Astrocyte of the spinal cord (primary cell): ENCODE measurements at regions not wholly inside any gene's neighbourhood (a gene's known extent, or its start where the extent isn't known, plus 50 kb on each side); places are given as distances from the start of the nearest gene placed in this dataset.
A peak's percentile ranks its signal among the peaks of the same experiment; 100 is the strongest.

Source experiments
- DNase-seq: peaks from one replicate; pipeline ENCODE4 v3.0.0; 2011; ENCODE audit warnings: low read depth, low spot score
- H3K4me3 ChIP-seq: 2 replicates; pipeline ENCODE4 v1.5.1; 2011; ENCODE audit warnings: low read depth, mild to moderate bottlenecking, low read length, moderate library complexity
- in situ Hi-C: cut with HindIII; loops from 2 replicates; pipeline ENCODE4 v1.10.0; 2017; ENCODE audit warnings: low sequenced_read_pairs
- TF ChIP-seq, protein P1 (sequence below): IDR thresholded peaks from 2 replicates; pipeline ENCODE4 v1.5.1; 2012; ENCODE audit warnings: low read depth, mild to moderate bottlenecking, low read length, inconsistent platforms

- no peak for DNase-seq
- TF ChIP-seq, protein P1, sequence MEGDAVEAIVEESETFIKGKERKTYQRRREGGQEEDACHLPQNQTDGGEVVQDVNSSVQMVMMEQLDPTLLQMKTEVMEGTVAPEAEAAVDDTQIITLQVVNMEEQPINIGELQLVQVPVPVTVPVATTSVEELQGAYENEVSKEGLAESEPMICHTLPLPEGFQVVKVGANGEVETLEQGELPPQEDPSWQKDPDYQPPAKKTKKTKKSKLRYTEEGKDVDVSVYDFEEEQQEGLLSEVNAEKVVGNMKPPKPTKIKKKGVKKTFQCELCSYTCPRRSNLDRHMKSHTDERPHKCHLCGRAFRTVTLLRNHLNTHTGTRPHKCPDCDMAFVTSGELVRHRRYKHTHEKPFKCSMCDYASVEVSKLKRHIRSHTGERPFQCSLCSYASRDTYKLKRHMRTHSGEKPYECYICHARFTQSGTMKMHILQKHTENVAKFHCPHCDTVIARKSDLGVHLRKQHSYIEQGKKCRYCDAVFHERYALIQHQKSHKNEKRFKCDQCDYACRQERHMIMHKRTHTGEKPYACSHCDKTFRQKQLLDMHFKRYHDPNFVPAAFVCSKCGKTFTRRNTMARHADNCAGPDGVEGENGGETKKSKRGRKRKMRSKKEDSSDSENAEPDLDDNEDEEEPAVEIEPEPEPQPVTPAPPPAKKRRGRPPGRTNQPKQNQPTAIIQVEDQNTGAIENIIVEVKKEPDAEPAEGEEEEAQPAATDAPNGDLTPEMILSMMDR, result no peak
- no peak overlapping the region for H3K4me3 ChIP-seq
- in situ Hi-C loops, result no loop called here
Observed at GRCh38 chr17:30594223-30594952, 117.2 kb downstream of the GOSR1 start.

DNA sequence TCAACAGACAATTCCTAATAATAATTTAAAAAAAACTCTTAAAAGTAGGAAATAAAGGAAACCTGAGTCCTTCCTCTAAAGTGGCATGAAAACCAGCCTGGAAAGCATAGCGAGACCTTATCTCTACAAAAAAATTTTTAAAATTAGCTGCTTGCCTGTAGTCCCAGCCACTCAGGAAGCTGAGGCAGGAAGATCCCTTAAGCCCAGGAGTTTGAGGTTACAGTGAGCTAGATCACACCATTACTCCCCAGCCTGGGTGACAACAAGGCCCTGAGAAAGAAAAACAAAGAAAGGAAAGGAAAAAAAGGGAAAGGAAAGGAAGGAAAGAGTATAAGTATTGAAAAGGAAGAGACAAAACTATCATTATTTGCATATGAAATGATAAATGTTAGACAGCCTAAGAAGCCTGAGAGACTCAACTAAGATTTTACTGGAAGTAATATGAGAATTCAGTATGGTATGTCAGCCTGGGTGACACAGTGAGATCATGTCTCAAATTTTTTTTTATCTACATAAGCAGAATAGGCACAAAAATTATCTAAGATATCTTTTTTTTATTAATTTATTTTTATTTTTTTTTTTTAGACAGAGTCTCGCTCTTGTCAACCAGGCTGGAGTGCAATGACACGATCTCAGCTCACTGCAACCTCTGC, 113.0 kb downstream of the GOSR1 start:
- TF ChIP-seq, protein P1, result no peak
- no peak for DNase-seq
- H3K4me3 ChIP-seq, result no peak overlapping the region
- in situ Hi-C loops, result no loop called here

DNA sequence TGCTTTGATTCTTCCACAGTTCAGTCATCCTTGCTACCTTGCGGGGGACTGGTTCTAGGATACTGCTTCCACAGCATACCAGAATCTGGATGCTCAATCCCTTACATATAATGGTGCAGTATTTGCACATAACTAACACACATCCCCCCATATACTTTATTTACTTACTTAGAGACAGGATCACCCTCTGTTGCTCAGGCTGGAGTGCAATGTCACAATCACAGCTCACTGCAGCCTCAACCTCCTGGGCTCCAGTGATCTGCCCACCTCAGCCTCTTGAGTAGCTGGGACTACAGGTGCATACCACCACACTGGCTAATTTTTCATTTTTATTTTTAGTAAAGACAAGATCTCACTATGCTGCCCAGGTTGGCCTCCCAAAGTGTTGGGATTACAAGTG, 112.2 kb downstream of the GOSR1 start:
- DNase-seq, result no peak
- in situ Hi-C loops, result no loop called here
- H3K4me3 ChIP-seq, result no peak overlapping the region
- TF ChIP-seq, protein P1, result no peak

GRCh38 chr17:30588798-30589247, 111.6 kb downstream of the GOSR1 start:
- no peak for DNase-seq
- H3K4me3 ChIP-seq, result no peak overlapping the region
- TF ChIP-seq, protein P1, result no peak
- in situ Hi-C loops, result no loop called here

DNA sequence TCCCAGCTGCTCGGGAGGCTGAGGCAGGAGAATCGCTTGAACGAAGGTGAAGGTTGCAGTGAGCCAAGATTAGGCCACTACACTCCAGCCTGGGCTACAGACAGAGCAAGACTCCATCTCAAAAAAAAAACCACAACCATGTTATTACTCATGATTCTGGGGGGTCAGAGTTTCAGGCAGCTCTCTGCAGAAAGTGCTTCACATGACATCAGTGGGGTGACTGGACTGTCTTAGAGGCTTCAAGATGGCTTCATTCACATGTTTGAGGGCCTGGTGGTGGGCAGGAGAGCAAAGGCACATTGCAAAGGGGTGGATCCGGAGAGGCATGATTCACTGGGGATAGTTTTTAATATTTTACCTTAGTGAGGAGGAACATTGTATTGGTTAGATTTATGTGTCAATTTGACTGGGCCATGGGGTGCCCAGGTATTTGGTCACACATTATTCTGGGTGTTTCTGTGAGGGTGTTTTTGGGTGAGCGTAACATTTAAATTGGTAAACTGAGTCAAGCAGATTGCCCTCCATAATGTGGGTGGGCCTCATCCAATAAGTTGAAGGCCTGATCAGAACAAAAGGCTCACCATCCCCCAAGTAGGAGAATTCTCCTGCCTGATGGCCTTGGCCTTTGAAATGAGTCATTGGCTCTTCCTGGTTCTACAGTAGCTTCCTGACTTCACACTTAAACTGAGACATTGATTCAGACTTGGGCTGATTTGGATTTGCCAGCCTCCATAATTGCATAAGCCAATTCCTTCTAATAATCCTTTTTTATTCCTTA, 109.8 kb downstream of the GOSR1 start:
- in situ Hi-C loops, result no loop called here
- TF ChIP-seq, protein P1, result no peak
- DNase-seq, result peak; percentile 46
- H3K4me3 ChIP-seq, result no peak overlapping the region

GRCh38 chr17:30584810-30585209, 107.6 kb downstream of the GOSR1 start:
- no peak for DNase-seq
- TF ChIP-seq, protein P1, result no peak
- H3K4me3 ChIP-seq, result no peak overlapping the region
- in situ Hi-C loops, result no loop called here
